ENCODE measurements at regions not wholly inside any gene's neighbourhood (a gene's known extent, or its start where the extent isn't known, plus 50 kb on each side); places are given as distances from the start of the nearest gene placed in this dataset.

DNA sequence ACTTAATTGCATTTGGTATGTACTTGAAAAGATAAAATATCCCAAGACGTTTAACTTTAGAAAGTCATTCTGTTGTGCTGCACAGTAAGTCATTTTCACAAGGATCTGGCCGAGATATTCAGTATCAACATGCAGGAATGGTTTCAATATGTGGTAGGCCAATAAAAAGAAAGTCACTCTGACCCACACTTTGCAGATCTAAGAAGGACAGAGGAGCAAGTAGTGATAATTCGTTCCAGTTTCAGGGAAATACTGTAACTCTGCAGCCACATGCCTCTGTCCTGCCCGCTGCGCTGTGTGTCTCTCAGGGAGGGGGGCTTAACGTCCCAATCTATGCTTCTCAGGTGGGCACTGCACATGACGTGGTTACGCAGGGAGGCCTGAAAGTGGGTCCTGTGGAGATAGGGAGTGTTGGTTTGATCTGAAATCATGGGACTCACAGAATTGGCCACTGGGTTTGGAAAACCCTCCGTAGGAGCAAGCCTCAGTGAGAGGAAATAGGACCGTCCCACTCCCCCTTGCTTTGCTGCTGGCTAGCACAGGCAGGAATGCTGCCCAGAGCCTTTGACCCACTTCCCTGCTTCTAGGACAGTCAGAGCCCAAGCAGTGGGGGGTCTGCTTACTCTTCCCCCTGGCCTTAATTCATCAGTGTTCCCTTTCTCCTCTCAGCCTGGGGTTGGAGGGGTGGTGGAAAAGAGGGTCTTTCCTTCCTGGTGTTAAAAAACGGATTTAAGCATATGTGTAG, 314.7 kb upstream of the SPRED2 start:
- TF ChIP-seq POLR2A (IDR thresholded peaks at IDR 0.05): no peak
- TF ChIP-seq, protein P1, sequence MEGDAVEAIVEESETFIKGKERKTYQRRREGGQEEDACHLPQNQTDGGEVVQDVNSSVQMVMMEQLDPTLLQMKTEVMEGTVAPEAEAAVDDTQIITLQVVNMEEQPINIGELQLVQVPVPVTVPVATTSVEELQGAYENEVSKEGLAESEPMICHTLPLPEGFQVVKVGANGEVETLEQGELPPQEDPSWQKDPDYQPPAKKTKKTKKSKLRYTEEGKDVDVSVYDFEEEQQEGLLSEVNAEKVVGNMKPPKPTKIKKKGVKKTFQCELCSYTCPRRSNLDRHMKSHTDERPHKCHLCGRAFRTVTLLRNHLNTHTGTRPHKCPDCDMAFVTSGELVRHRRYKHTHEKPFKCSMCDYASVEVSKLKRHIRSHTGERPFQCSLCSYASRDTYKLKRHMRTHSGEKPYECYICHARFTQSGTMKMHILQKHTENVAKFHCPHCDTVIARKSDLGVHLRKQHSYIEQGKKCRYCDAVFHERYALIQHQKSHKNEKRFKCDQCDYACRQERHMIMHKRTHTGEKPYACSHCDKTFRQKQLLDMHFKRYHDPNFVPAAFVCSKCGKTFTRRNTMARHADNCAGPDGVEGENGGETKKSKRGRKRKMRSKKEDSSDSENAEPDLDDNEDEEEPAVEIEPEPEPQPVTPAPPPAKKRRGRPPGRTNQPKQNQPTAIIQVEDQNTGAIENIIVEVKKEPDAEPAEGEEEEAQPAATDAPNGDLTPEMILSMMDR (IDR thresholded peaks at IDR 0.05): no peak

All from gastroesophageal sphincter (tissue), 3 donors.